Liver (tissue), 3 donors: ENCODE measurements at regions not wholly inside any gene's neighbourhood (a gene's known extent, or its start where the extent isn't known, plus 50 kb on each side); places are given as distances from the start of the nearest gene placed in this dataset.

Experiments used
- ATF3 ChIP-seq: IDR thresholded peaks from 2 replicates; pipeline ENCODE4 v1.6.1; 2016; ENCODE audit warnings: antibody characterized with exemption
- CTCF ChIP-seq: fragments of 150-350 bp; IDR thresholded peaks from 2 replicates; pipeline ENCODE4 v1.5.1; 2017; ENCODE audit warnings: improper control_type of control experiment, low read depth, low read length; ENCODE audit not compliant: missing input control
- JUND ChIP-seq, 2 donors: IDR thresholded peaks; 2 replicates each; pipeline ENCODE4 v1.6.1; 2016; ENCODE audit warnings: antibody characterized with exemption in 2 of 2
- REST ChIP-seq: IDR thresholded peaks from 2 replicates; pipeline ENCODE4 v1.6.1; 2016; ENCODE audit warnings: antibody characterized with exemption, mild to moderate bottlenecking
- TAF1 ChIP-seq: conservative IDR thresholded peaks from 2 replicates; pipeline ENCODE4 v1.6.1; 2016; ENCODE audit warnings: antibody characterized with exemption, mild to moderate bottlenecking
- YY1 ChIP-seq: IDR thresholded peaks from 2 replicates; pipeline ENCODE4 v1.6.1; 2016; ENCODE audit warnings: antibody characterized with exemption, mild to moderate bottlenecking
- donor health status: healthy.
- donor health status: healthy.

GRCh38 chr2:5175231-5175630 lies 517.0 kb upstream of the SOX11 start:
- no peak for TF ChIP-seq CTCF
- TF ChIP-seq ATF3: no peak
- TF ChIP-seq YY1: no peak
- TF ChIP-seq REST: no peak
- TF ChIP-seq JUND (IDR thresholded peaks at IDR 0.05): no peak
- TF ChIP-seq TAF1: no peak
